ENCODE measurements at regions not wholly inside any gene's neighbourhood (a gene's known extent, or its start where the extent isn't known, plus 50 kb on each side); places are given as distances from the start of the nearest gene placed in this dataset.

DNA sequence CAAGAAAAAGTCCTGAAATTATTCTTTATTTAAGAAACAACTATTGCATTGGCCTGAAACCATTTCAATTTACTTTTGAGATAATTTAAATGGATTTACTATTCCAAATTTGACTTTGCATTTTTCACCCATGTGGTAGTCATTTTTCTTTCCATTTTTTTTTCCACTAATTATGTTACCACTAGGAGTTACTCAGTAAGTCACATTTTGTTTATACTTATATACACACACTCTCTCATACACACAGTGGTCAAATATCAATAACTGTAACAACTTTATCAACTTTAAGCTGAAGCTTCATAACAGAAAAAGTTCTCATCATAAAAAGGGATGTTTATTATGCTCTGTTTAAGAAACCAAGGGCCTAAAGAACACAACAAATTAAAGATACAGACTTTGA, 222.8 kb downstream of the SIPA1L2 start:
- no peak for DNase-seq (ENCODE audit: insufficient read length, low spot score)
- TF ChIP-seq PAX5 (IDR thresholded peaks at IDR 0.05; ENCODE audit: insufficient read depth, low read length, severe bottlenecking) (no peak), POLR2AphosphoS5 (IDR thresholded peaks at IDR 0.05; ENCODE audit: low read depth, low read length) (no peak), POLR2A (IDR thresholded peaks at IDR 0.05; ENCODE audit: low read depth, low read length) (no peak), TAF1 (IDR thresholded peaks at IDR 0.05; ENCODE audit: low read depth, low read length) (no peak), SPI1 (IDR thresholded peaks at IDR 0.05; ENCODE audit: low read depth, low read length) (no peak), POU2F2 (IDR thresholded peaks at IDR 0.05; ENCODE audit: low read depth, low read length) (no peak)
- no peak for FAIRE-seq

- no peak for DNase-seq (ENCODE audit: insufficient read length, low spot score)
- TF ChIP-seq POLR2A (IDR thresholded peaks at IDR 0.05; ENCODE audit: low read depth, low read length) (no peak), TAF1 (IDR thresholded peaks at IDR 0.05; ENCODE audit: low read depth, low read length) (no peak), POLR2AphosphoS5 (IDR thresholded peaks at IDR 0.05; ENCODE audit: low read depth, low read length) (no peak), POU2F2 (IDR thresholded peaks at IDR 0.05; ENCODE audit: low read depth, low read length) (no peak), PAX5 (IDR thresholded peaks at IDR 0.05; ENCODE audit: insufficient read depth, low read length, severe bottlenecking) (no peak), SPI1 (IDR thresholded peaks at IDR 0.05; ENCODE audit: low read depth, low read length) (no peak)
These were observed 224.2 kb downstream of the SIPA1L2 start for GRCh38 chr1:232405781-232406180.

DNA sequence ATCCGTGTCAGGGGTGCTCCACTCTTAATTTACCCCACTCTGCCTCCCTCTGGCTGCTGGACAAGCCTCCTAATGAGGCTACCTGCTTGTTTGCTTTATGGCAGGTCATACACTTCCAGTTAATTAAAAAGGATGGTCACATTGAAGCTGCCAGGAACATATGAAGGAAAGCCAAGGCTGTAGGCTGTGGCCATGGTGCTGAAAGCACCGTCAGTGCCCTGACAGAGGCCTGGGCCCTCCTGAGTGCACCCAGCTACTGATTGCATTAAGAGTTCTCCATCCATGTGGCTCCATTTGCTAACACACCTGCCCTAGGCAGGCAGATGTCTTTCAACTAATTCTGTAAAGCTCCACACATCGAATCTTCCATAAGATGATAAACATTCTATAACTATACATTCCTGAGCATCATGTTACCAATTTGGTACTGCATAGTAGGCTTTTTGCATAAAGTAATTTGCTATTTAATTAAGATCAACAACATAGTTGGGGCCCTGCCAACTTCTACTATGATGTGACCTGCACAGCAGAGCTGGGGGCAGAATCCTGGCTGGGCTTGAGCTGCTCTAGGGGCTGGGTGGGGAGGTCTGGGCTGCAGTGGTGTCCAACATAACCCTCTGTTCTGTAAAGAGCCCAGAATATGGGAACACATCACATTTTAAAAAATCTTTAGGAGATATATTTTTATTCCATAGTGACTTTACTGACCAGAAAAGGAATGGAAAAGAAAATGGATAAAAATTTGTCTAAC, 224.8 kb downstream of the SIPA1L2 start:
- no peak for TF ChIP-seq TAF1 (IDR thresholded peaks at IDR 0.05; ENCODE audit: low read depth, low read length)
- TF ChIP-seq PAX5 (IDR thresholded peaks at IDR 0.05; ENCODE audit: insufficient read depth, low read length, severe bottlenecking) = no peak
- no peak for TF ChIP-seq SPI1 (IDR thresholded peaks at IDR 0.05; ENCODE audit: low read depth, low read length)
- no peak for TF ChIP-seq POLR2AphosphoS5 (IDR thresholded peaks at IDR 0.05; ENCODE audit: low read depth, low read length)
- no peak for TF ChIP-seq POU2F2 (IDR thresholded peaks at IDR 0.05; ENCODE audit: low read depth, low read length)
- no peak for TF ChIP-seq POLR2A (IDR thresholded peaks at IDR 0.05; ENCODE audit: low read depth, low read length)
- DNase-seq (ENCODE audit: insufficient read length, low spot score) (no peak), FAIRE-seq (no peak)

More at GRCh38 chr1:232405781-232406180, 224.2 kb downstream of the SIPA1L2 start:
- no peak for FAIRE-seq

- TF ChIP-seq POU2F2 (IDR thresholded peaks at IDR 0.05; ENCODE audit: low read depth, low read length) (no peak), POLR2A (IDR thresholded peaks at IDR 0.05; ENCODE audit: low read depth, low read length) (no peak), SPI1 (IDR thresholded peaks at IDR 0.05; ENCODE audit: low read depth, low read length) (no peak), POLR2AphosphoS5 (IDR thresholded peaks at IDR 0.05; ENCODE audit: low read depth, low read length) (no peak), TAF1 (IDR thresholded peaks at IDR 0.05; ENCODE audit: low read depth, low read length) (no peak), PAX5 (IDR thresholded peaks at IDR 0.05; ENCODE audit: insufficient read depth, low read length, severe bottlenecking) (no peak)
- no peak for FAIRE-seq
- DNase-seq (ENCODE audit: insufficient read length, low spot score) = no peak
These were observed 225.7 kb downstream of the SIPA1L2 start for GRCh38 chr1:232404227-232404626.

- DNase-seq (ENCODE audit: insufficient read length, low spot score) = no peak
- TF ChIP-seq POU2F2 (IDR thresholded peaks at IDR 0.05; ENCODE audit: low read depth, low read length) (no peak), POLR2AphosphoS5 (IDR thresholded peaks at IDR 0.05; ENCODE audit: low read depth, low read length) (no peak), PAX5 (IDR thresholded peaks at IDR 0.05; ENCODE audit: insufficient read depth, low read length, severe bottlenecking) (no peak), POLR2A (IDR thresholded peaks at IDR 0.05; ENCODE audit: low read depth, low read length) (no peak), TAF1 (IDR thresholded peaks at IDR 0.05; ENCODE audit: low read depth, low read length) (no peak), SPI1 (IDR thresholded peaks at IDR 0.05; ENCODE audit: low read depth, low read length) (no peak)
- no peak for FAIRE-seq
These were observed 226.8 kb downstream of the SIPA1L2 start for GRCh38 chr1:232403017-232403714.

DNA sequence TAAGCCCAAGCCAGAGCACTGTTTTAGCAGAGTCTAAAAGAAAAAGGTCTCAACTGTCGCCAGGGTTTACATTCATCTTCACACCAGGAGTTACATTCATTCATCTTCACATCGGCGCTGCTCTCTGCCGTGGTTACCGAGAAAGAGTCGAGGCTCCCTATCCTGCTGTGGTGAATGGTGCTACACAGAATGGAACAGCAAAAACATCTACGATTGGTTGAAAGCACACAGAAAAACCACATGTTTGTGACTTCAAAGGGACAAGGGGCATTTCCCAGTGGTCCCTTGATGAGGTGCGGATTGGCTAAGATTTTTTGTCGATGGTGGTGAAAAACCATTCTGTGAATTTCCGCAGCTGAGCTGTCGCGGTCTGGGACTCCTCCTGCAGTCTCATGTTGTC, 231.1 kb downstream of the SIPA1L2 start:
- no peak for FAIRE-seq
- no peak for DNase-seq (ENCODE audit: insufficient read length, low spot score)
- TF ChIP-seq POLR2AphosphoS5 (IDR thresholded peaks at IDR 0.05; ENCODE audit: low read depth, low read length) = no peak
- no peak for TF ChIP-seq TAF1 (IDR thresholded peaks at IDR 0.05; ENCODE audit: low read depth, low read length)
- TF ChIP-seq SPI1 (IDR thresholded peaks at IDR 0.05; ENCODE audit: low read depth, low read length) = no peak
- no peak for TF ChIP-seq POU2F2 (IDR thresholded peaks at IDR 0.05; ENCODE audit: low read depth, low read length)
- no peak for TF ChIP-seq PAX5 (IDR thresholded peaks at IDR 0.05; ENCODE audit: insufficient read depth, low read length, severe bottlenecking)
- TF ChIP-seq POLR2A (IDR thresholded peaks at IDR 0.05; ENCODE audit: low read depth, low read length) = no peak

DNA sequence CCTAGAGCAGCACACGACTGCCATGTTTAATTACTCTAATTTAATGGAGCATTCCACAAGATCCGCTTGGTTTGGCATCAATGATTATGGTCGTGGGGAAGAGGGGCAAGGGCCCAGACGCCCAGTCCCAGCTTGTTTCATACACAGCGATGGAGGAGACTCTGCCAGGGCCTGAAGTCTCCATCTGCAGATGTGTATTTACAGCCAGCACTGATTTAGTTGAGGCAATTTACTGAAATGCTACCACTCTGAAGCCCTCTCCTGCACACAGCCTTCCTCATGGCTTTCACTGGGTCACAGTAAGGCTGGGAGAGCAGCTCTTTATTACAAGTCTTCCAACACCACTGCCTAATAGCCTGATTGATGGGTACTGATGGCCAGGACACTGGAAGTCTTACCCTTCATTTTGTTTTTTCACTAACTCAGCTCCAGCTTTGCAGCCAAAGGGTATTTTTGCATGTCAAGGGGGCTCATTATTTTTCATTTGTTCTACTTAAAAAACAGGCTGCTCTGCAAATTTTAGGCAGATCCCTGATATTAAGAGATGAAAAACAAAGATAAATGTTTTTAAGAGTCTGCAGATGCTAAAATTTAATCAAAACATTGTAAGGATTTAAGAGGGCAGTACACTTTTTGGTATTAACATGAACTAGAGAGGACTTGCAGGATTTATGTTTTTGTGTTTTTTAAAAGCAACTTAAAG, 236.3 kb downstream of the SIPA1L2 start:
- no peak for DNase-seq (ENCODE audit: insufficient read length, low spot score)
- no peak for TF ChIP-seq POLR2AphosphoS5 (IDR thresholded peaks at IDR 0.05; ENCODE audit: low read depth, low read length)
- TF ChIP-seq PAX5 (IDR thresholded peaks at IDR 0.05; ENCODE audit: insufficient read depth, low read length, severe bottlenecking) = no peak
- TF ChIP-seq POU2F2 (IDR thresholded peaks at IDR 0.05; ENCODE audit: low read depth, low read length) = no peak
- no peak for TF ChIP-seq SPI1 (IDR thresholded peaks at IDR 0.05; ENCODE audit: low read depth, low read length)
- no peak for TF ChIP-seq POLR2A (IDR thresholded peaks at IDR 0.05; ENCODE audit: low read depth, low read length)
- no peak for TF ChIP-seq TAF1 (IDR thresholded peaks at IDR 0.05; ENCODE audit: low read depth, low read length)
- no peak for FAIRE-seq

- FAIRE-seq = no peak
- no peak for TF ChIP-seq SPI1 (IDR thresholded peaks at IDR 0.05; ENCODE audit: low read depth, low read length)
- TF ChIP-seq PAX5 (IDR thresholded peaks at IDR 0.05; ENCODE audit: insufficient read depth, low read length, severe bottlenecking) = no peak
- TF ChIP-seq POLR2AphosphoS5 (IDR thresholded peaks at IDR 0.05; ENCODE audit: low read depth, low read length) = no peak
These were observed 236.9 kb downstream of the SIPA1L2 start for GRCh38 chr1:232393010-232393409.

GRCh38 chr1:232390590-232390989, 239.3 kb downstream of the SIPA1L2 start:
- TF ChIP-seq POU2F2 (IDR thresholded peaks at IDR 0.05; ENCODE audit: low read depth, low read length) (no peak), SPI1 (IDR thresholded peaks at IDR 0.05; ENCODE audit: low read depth, low read length) (no peak), TAF1 (IDR thresholded peaks at IDR 0.05; ENCODE audit: low read depth, low read length) (no peak), POLR2AphosphoS5 (IDR thresholded peaks at IDR 0.05; ENCODE audit: low read depth, low read length) (no peak), PAX5 (IDR thresholded peaks at IDR 0.05; ENCODE audit: insufficient read depth, low read length, severe bottlenecking) (no peak), POLR2A (IDR thresholded peaks at IDR 0.05; ENCODE audit: low read depth, low read length) (no peak)

More at GRCh38 chr1:232393010-232393409, 236.9 kb downstream of the SIPA1L2 start:
- DNase-seq (ENCODE audit: insufficient read length, low spot score) = no peak

More at GRCh38 chr1:232390590-232390989, 239.3 kb downstream of the SIPA1L2 start:
- DNase-seq (ENCODE audit: insufficient read length, low spot score) (no peak), FAIRE-seq (no peak)
